HG02571 (cell line): ENCODE measurements at regions not wholly inside any gene's neighbourhood (a gene's known extent, or its start where the extent isn't known, plus 50 kb on each side); places are given as distances from the start of the nearest gene placed in this dataset.

Experiments
- ATAC-seq: cut with Tn5 transposase; IDR thresholded peaks from one replicate; pipeline ENCODE4 v1.9.1; 2021; ENCODE audit warnings: mild to moderate bottlenecking, moderate library complexity; ENCODE audit not compliant: unreplicated experiment

GRCh38 chr3:116920826-116921610, 211.4 kb downstream of the TUSC7 start:
- no peak for ATAC-seq

GRCh38 chr3:116927918-116928317, 218.3 kb downstream of the TUSC7 start:
- no peak for ATAC-seq

- no peak for ATAC-seq
These were observed 220.1 kb downstream of the TUSC7 start for GRCh38 chr3:116929505-116930222.

GRCh38 chr3:116930786-116931185, 221.2 kb downstream of the TUSC7 start:
- ATAC-seq = no peak

- no peak for ATAC-seq
These were observed 229.5 kb downstream of the TUSC7 start for GRCh38 chr3:116939091-116939490.

- no peak for ATAC-seq
These were observed 230.0 kb downstream of the TUSC7 start for GRCh38 chr3:116939550-116939949.

- no peak for ATAC-seq
These were observed 231.1 kb downstream of the TUSC7 start for GRCh38 chr3:116940719-116941118.

- no peak for ATAC-seq
These were observed 236.8 kb downstream of the TUSC7 start for GRCh38 chr3:116946376-116946775.

- no peak for ATAC-seq
These were observed 237.6 kb downstream of the TUSC7 start for GRCh38 chr3:116947148-116947547.

GRCh38 chr3:116947809-116948208, 238.2 kb downstream of the TUSC7 start:
- ATAC-seq = no peak

GRCh38 chr3:116950301-116951055, 240.9 kb downstream of the TUSC7 start:
- ATAC-seq = no peak

GRCh38 chr3:116951610-116952009, 242.0 kb downstream of the TUSC7 start:
- no peak for ATAC-seq

- ATAC-seq = no peak
These were observed 248.7 kb downstream of the TUSC7 start for GRCh38 chr3:116958291-116958690.

- no peak for ATAC-seq
These were observed 251.5 kb downstream of the TUSC7 start for GRCh38 chr3:116961106-116961505.

GRCh38 chr3:116963802-116964201, 254.2 kb downstream of the TUSC7 start:
- ATAC-seq = no peak

GRCh38 chr3:116966649-116967048, 257.1 kb downstream of the TUSC7 start:
- no peak for ATAC-seq

- no peak for ATAC-seq
These were observed 259.6 kb downstream of the TUSC7 start for GRCh38 chr3:116969135-116969534.

GRCh38 chr3:116969646-116970045, 260.1 kb downstream of the TUSC7 start:
- no peak for ATAC-seq

GRCh38 chr3:116971531-116971930, 262.0 kb downstream of the TUSC7 start:
- no peak for ATAC-seq

GRCh38 chr3:116974702-116975101, 265.1 kb downstream of the TUSC7 start:
- no peak for ATAC-seq

- ATAC-seq = no peak
These were observed 267.9 kb downstream of the TUSC7 start for GRCh38 chr3:116977441-116977840.

- ATAC-seq = no peak
These were observed 270.5 kb downstream of the TUSC7 start for GRCh38 chr3:116980099-116980498.
